Stimulated activated CD4-positive, alpha-beta T cell treated with anti-CD3 and anti-CD28 coated beads, Interleukin-2, amount 100 ng/mL, for 24 hours (primary cell): ENCODE measurements at regions not wholly inside any gene's neighbourhood (a gene's known extent, or its start where the extent isn't known, plus 50 kb on each side); places are given as distances from the start of the nearest gene placed in this dataset.

ENCODE experiments used
- DNase-seq, 2 donors: peaks; one replicate each; pipeline ENCODE4 v3.0.0-alpha.2; 2020

GRCh38 chr11:116527180-116527991 lies 245.4 kb downstream of the BUD13 start:
- DNase-seq = no peak

GRCh38 chr11:116525961-116526495 lies 246.8 kb downstream of the BUD13 start:
- DNase-seq = no peak

- DNase-seq = no peak
Measured at GRCh38 chr11:116519499-116519898, 253.3 kb downstream of the BUD13 start.

GRCh38 chr11:116518141-116518540 lies 254.6 kb downstream of the BUD13 start:
- DNase-seq = no peak

- no peak for DNase-seq
Measured at GRCh38 chr11:116517584-116517983, 255.2 kb downstream of the BUD13 start.

GRCh38 chr11:116517077-116517476 lies 255.7 kb downstream of the BUD13 start:
- DNase-seq = no peak

GRCh38 chr11:116515664-116516184 lies 257.1 kb downstream of the BUD13 start:
- DNase-seq = no peak

GRCh38 chr11:116513894-116514293 lies 258.9 kb downstream of the BUD13 start:
- DNase-seq = peak in 1 of 2 donors; percentile 55

- no peak for DNase-seq
Measured at GRCh38 chr11:116513278-116513823, 259.4 kb downstream of the BUD13 start.

GRCh38 chr11:116512841-116513240 lies 259.9 kb downstream of the BUD13 start:
- no peak for DNase-seq

GRCh38 chr11:116511684-116512083 lies 261.1 kb downstream of the BUD13 start:
- DNase-seq = no peak

GRCh38 chr11:116510886-116511650 lies 261.7 kb downstream of the BUD13 start:
- DNase-seq = no peak

- DNase-seq = no peak
Measured at GRCh38 chr11:116510166-116510565, 262.6 kb downstream of the BUD13 start.

- DNase-seq = no peak
Measured at GRCh38 chr11:116509551-116509950, 263.2 kb downstream of the BUD13 start.

- no peak for DNase-seq
Measured at GRCh38 chr11:116507849-116508695, 264.7 kb downstream of the BUD13 start.

- DNase-seq = no peak
Measured at GRCh38 chr11:116507016-116507415, 265.8 kb downstream of the BUD13 start.

- DNase-seq = no peak
Measured at GRCh38 chr11:116506263-116506825, 266.4 kb downstream of the BUD13 start.

GRCh38 chr11:116505298-116506262 lies 267.2 kb downstream of the BUD13 start:
- no peak for DNase-seq

- no peak for DNase-seq
Measured at GRCh38 chr11:116504541-116505297, 268.1 kb downstream of the BUD13 start.
